HG03378 (cell line): ENCODE measurements at regions not wholly inside any gene's neighbourhood (a gene's known extent, or its start where the extent isn't known, plus 50 kb on each side); places are given as distances from the start of the nearest gene placed in this dataset.

Experiments
- ATAC-seq: cut with Tn5 transposase; IDR thresholded peaks from one replicate; pipeline ENCODE4 v1.9.1; 2021; ENCODE audit warnings: mild to moderate bottlenecking, moderate library complexity; ENCODE audit not compliant: unreplicated experiment

DNA sequence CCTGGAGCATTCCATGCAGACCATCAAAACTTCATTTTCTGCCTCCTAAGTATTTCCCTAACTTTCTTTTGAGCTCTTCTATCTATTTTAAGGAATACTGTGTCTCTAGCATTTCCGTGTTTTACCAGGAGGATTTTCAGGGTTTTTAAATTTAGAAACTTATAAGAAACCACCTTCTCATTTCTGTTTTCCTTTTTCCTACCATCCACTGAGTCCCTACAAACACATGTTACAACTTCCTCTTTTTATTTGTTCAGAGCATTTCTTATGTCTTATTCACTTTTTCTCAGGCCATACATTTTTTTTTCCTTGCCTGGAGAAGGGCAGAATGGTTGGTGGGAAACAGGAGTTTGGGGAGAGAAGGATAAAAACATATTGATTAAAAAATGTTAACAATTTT lies 130.0 kb upstream of the BMP5 start:
- no peak for ATAC-seq

DNA sequence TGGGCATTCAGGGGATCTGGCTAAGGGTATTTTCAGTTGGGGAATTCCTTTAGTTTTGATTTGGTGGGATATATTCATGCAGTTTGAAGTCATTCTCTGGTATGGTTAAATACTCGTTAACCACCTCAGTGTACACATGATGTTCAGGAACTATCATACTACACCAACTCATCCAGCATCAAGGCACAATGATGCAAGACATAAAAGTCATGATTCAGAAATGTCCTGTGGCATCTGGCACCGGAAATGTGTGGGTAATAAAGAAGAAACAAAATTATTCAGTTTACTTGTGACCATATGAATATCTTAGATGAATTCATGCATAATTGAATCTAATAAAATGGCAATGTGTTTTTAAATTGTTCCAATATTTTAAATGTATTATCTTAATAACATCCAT lies 129.0 kb upstream of the BMP5 start:
- no peak for ATAC-seq

DNA sequence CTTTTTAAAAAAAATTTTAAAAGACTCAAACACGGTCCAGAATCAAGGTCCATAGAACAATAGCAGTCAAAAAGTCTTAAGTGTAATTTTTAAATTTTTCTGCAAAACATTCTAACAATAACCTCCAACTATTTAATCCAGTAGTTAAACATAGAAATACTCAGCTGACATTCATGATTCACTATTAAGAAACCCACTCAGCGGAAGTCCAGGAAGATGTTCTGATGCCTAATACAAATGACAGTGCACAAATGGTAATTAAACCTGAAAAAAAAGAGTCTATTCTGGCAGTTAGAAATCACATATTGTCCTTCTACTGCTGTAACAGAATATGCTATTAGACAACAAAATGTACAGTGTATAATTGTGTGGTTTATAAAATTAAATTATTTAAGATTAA lies 128.2 kb upstream of the BMP5 start:
- ATAC-seq: no peak

DNA sequence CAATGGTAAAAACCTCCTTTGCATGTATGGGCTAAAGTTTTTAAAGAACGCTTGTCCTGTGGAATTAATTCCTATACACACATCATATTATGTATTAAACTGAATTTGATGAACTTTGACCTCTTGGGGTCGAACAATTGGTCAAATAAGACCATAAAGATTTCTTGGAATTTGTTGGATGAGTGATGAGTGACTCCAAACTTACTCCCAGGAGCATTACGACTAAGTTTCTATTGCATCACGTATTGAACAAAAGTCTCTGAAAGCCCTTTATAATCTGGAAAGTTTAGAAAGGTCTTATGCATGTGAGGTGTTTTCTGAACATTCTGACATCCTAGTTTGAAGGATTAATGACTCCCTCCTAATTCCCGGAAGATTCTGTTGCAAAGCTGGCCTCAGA lies 126.9 kb upstream of the BMP5 start:
- no peak for ATAC-seq

DNA sequence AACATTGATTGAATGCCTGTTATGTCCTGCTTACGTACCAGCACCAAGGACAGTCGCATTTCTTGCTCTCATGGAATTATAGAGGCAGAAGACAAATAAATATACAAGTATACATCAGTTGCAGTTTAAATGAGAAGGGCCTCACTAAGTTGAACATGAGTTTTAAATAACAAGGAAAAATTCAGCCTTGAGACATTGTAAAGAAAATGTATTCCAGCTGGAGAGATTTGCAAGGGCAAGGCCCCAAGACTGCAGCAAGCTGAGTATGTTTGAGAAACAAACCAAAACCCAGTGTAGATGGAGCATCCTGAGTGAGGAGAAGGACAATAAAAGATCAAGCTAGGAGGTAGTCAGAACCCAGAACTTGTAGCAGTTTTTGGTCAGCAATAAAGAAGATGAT lies 123.2 kb upstream of the BMP5 start:
- no peak for ATAC-seq

DNA sequence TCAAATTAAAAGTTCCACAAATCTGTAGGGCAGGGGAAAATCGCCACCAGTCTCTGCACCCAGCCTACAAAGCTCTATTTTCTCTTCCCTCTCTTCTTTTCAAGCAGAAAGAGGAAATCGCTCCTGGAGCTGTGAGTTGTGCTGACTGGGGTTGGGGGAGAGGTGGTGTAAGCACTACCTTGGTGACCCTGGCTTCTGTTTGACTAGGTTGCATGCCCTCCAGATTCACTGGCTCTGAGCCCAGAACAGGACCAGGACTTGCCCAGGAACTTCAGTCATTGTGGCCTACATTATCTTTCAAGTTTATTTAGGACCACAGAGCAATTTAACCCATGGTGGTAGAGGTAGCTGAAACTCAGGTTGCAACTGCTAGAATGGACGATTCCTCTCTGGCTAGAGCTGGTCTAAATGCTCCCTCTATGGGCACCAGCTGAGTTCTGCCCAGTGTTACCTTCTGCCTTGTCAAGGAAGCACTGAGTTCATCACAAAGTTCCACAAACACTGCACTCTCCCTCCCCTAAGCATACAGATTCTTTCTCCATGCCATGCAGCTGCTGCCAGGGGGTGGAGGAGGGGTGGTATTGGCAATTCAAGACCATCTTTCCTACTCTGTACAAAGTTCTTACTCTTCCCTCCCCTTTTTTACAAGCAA lies 122.0 kb upstream of the BMP5 start:
- no peak for ATAC-seq

DNA sequence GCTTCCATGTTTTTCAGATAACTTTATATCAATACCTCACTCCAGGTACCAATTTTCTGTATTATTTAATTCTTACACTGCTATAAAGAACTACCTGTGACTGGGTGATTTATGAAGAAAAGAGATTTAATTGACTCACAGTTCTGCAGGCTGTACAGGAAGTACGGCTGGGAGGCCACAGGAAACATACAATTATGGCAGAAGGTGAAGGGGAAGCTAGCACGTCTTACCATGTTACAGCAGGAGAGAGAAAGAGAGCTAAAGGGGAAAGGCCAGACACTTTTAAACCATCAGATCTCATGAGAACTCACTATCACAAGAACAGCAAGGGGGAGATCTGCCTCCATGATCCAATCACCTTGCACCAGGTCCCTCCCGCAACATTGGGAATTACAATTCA lies 119.1 kb upstream of the BMP5 start:
- ATAC-seq: no peak

DNA sequence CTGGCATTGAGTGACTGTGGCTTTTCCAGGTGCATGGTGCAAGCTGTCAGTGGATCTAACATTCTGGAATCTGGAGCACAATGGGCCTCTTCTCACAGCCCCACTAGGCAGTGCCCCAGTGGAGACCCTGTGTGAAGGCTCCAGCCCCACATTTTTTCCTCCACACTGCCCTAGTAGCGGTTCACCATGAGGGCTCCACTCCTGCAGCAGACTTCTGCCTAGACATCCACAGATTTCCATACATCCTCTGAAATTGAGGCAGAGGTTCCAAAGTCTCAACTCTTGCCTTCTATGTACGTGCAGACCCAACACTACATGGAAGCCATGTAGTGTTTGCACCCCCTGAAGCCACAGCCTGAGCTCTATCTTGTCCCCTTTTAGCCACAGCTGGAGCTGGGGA lies 118.0 kb upstream of the BMP5 start:
- ATAC-seq: no peak

DNA sequence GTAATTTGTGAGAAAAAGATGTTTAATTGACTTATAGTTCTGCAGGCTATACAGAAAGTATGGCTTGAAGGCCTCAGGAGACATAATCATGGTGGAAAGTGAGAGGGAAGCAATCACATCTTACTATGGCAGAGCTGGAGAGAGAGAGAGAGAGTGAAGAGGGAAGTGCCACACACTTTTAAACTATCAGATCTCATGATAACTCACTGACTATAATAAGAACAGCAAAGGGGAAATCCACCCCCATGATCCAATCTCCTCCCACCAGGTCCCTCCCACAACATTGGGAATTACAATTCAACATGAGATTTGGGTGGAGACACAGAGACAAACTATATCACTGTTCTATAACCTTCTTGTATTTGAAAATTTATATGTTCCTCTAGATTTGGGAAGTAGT lies 117.2 kb upstream of the BMP5 start:
- ATAC-seq: no peak

DNA sequence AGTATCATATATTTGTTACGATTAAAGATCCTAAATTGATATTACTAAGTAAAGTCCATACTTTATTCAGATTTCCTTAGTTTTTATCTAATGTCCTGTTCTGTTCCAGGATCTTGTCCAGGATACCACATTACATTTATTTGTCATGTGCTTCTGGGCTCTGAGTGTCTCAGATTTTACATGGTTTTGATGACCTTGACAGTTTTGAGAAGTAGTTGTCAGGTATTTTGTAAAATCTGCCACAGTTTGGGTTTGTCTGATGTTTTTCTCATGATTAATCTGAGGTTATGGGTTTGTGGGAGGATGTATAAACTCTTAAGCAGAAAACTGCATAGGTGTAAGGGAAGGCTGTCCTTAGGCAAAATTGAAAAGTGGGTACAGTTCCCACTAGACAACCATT lies 109.9 kb upstream of the BMP5 start:
- ATAC-seq: no peak

DNA sequence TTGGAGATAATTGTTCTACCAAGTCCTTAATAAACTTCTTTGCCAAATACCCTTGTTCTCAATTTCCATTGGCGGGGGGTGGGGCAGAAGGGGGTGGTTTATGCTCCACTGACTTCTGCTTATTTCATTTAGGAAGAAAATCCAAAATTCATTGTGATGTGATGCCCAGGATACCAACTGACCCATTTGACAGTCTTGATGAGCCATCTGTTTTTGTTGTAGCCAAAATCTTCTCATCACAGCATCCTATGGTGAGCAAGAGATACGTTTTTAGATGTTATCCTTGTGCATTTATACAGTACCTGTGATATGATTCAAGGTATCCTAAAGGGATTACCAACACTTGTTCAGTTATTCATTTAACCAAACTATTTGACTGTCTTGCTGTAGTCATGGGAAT lies 108.5 kb upstream of the BMP5 start:
- ATAC-seq: no peak

DNA sequence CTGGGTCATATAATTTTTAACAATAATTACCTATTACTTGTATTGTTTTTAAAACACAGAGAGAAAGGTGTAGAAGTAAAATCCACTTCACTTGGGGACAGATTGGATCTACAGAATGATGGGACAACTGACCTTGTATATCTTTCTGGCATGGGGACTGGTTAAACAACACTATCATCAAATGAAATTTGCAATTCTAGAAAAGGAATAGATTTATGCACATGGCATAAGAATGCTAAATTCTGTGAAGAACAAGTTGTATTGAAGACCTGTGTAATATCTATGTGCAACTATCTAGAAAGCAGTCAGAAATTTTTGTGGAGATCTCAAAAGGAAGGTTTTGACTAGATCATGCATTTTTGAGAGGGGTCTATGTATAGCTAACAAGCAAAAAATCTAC lies 106.3 kb upstream of the BMP5 start:
- no peak for ATAC-seq

DNA sequence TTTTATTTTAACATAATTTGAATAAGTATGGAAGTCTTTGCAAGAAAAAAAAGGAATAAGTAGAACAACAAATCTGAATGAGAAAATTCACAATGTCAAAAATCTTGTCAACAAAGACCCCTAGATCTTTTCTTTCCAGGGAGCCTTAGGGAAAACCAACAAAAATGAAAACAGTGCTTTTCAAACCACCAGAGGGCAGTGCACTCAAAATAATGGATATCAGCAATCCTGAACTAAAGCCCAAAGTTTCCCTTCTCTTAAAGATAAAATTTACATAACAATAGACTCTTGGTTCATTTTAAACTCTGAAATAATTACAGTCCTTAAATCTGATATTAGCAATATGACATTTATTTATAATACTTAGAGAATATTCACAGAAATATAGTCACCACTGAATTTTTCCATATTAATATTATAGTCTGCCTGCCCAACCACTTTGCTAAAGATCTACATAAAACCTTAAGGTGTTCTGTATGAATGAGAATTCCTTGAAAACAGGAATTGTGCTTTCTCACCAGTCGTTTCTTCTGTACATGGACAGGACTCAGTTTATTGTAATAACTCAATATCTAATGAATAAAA lies 105.3 kb upstream of the BMP5 start:
- peak; percentile 60 for ATAC-seq

DNA sequence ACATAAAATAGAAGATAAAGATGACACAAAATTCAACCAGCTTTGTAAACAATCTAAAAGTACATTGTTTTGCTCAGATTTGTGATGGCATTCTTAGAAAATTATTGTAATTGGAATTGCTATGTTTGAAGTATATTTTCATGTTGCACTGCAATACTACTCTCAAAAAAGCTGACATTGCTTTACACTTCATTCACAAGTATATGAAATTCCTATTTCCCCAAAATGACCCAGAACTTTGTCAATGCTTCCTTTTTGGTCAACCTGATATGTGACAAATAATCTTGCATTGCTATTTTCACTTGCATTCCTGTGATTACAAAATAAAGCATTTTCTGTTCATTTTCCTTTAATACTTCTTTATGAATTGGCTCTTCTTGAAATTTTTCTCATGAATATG lies 104.1 kb upstream of the BMP5 start:
- ATAC-seq: no peak

DNA sequence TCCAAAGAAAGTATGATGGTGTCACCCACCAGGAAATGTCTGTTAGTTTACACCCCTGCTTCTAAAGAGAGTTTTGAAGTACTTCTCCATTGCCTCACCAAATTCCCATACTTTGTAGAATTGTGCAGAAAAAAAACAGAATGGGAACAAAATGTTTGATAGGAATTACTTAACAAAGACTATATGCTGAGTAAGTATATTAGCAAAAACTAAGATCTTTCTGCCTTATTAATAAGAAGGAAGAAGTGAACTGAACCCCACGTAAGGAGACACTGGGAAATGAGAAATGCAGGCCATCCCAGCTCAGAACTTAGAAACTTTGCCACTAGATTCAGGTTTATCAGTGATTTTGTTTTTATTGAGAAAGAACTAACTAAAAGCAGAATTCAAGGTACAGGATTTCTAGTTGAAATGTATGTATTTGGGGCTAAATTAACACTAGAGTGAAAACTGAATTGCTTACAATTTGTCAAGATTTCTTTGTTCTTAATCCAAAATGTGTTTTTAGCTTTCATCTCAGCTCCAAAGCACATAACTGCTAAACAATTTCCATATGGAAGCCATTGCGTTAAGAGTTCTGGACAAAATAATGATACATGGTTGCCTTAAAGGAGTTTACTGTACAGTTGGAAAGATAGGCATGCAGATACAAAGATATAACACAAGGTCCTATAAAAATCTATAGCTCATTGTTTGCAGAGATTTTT lies 102.7 kb upstream of the BMP5 start:
- no peak for ATAC-seq

DNA sequence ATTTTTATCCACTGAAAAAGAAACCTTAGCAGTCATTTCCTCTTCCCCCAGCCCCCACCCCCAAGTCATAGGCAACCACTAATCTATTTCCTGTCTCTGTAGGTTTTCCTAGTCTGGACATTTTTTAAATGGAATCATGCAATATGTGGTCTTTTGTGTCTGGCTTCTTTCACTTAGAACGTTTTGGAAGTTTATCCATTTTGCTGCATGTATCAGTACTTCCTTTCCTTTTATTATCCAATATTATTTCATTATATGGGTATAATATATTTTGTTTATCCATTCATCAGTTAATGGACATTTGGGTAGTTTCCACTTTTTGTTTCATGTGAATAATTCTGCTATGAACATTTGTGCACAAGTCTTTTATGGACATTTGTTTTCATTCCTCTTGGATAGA lies 99.3 kb upstream of the BMP5 start:
- ATAC-seq: no peak

DNA sequence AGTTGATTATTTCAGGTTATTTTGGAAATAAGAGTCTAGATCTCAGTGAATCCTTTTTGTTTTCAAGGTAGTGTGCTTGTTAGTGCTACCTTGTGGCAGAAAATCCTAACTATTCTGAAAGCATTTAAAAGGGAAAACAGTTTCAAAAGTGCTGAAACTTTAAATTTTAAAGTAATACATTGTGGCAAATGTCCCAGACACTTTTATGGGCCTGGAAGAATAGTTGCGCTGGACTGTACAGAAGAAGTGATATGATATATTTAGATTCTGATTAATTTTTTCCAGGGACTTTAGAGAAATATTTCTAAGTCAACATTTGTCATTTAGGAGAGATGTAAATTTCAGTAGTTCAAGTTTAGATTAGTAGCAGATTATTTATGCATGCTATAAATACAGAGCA lies 96.7 kb upstream of the BMP5 start:
- no peak for ATAC-seq

DNA sequence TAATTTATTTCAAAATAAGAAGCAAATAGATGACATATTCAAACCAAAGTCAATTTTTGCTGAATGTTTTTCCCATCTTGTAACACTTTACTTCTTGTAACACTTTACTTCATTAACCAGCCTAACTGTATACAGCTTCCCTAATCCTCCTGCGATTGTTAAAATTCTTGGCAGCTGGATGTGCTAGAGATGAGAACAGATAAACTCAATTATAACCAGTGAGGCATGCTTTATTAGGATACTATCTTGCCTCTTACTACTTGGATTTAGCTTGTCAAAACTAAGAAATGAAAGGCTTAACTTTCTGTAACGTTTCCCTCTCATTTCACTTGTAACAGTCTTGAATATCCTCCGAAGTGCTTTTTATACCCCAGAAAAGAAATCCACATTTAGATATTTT lies 94.1 kb upstream of the BMP5 start:
- no peak for ATAC-seq

DNA sequence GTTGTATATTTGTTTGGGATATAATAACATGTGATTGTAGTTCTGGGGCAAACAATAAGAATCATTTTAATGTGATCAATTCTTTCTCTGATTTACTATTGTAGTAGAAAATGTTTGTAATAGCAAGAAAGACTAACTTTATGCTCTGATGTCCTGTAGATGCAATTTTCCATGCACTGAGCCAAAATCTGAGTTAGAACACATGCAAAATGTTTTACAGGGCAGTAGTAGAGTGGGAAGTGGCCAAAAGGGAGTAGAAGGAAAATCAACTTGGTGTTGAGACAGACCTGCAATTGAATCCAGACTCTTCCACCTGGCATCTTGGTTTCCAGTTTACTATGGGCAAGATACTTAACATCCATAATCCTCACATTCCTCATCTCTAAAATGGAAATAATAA lies 93.5 kb upstream of the BMP5 start:
- no peak for ATAC-seq

DNA sequence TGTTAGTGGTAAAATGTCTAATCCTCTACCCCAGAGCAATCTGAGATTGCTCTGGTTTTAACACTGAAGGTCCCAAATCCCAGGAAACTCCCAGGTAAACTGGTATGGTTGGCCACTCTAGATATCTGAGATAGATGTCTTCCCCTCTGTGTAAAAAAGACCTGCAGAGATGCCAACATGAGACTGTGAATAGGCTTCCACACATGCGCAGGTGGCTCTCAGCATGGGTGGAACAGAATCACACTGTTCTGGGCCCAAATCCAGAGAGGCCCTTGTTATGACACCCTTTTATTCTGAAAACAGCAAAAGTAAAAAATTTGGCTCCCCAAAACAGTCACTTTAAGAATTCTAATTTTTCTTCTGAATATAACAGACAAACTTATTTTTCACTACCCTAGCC lies 88.7 kb upstream of the BMP5 start:
- ATAC-seq: no peak

DNA sequence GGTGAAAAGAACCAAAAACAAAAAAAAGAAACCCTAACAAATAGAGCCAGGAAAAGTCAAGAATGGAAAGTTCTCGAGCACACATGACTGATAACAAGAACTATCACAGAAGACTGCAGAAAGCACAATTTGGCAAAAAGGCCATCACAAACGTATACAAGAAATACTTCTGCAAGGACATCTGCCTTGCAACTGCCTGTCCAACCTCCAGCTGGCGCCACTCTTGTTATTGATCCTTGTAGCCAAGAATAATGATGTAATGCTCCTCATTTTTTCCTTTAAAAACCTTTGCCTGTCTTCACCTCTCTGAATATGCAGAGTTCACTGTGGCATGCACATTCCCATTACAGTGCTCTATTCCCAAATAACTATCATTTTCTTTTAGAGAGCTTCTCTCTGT lies 87.9 kb upstream of the BMP5 start:
- ATAC-seq: no peak

DNA sequence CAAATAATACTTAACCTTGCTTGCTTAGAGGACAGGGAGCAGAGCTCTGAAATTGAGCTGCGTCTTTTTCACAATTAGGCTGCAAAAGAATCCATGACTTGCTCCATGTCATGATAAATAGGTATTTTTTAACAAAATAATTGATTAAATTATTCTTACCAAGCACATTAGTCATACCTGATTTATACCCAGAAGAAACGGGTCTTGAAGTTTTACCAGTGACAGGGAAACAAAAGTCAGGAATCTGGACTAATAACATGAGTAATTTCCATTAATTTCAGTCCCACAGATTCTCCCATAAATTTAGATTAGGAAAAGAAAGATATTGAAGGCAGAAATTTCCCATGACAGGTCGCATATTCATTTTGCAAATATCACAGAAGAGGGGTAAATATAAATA lies 85.0 kb upstream of the BMP5 start:
- no peak for ATAC-seq

DNA sequence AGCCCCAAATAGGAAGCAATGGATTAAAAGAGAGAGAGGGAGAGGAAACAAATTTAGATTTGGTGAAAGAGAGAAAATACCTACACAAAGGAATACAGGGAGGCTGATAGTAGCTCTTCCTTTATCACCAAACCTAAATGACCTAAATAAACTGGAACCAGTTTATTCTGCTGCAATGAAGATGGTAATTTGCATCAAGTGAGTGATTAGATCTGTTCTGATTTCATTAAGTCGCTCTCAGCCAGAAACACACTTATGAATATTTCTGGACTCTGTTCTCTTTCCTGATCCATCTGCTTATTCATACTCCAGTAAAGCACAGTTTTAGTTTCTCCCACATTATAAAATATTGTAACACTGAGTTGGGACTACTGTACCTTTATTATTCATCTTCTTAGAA lies 83.4 kb upstream of the BMP5 start:
- ATAC-seq: no peak
